ENCODE measurements at regions not wholly inside any gene's neighbourhood (a gene's known extent, or its start where the extent isn't known, plus 50 kb on each side); places are given as distances from the start of the nearest gene placed in this dataset.

GRCh38 chr3:104594491-104594890 is 772.2 kb upstream of the ALCAM start:
- Histone ChIP-seq H3K4me3 (ENCODE audit: low read length) (no peak overlapping the region), H4K20me1 (ENCODE audit: insufficient read depth) (no peaks in the 10 kb centered on the region), H3F3A (ENCODE audit: insufficient read depth, low read length, poor library complexity, severe bottlenecking) (no peaks in the 10 kb centered on the region), H3K36me3 (ENCODE audit: insufficient read depth, low read length) (no peaks in the 10 kb centered on the region), H3K9me3 (ENCODE audit: low read length) (no peaks in the 10 kb centered on the region), H3K9me2 (ENCODE audit: insufficient read depth, low read length) (no peaks in the 10 kb centered on the region), H3K4me2 (ENCODE audit: low read length) (no peak overlapping the region), H3K27ac (ENCODE audit: low read length) (no peak overlapping the region), H3K9ac (ENCODE audit: low read length) (no peak overlapping the region), H2AFZ (ENCODE audit: low read depth, low read length) (no peak overlapping the region), H3K27me3 (ENCODE audit: insufficient read depth, low read depth, low read length) (no peaks in the 10 kb centered on the region), H3K79me2 (replicated peaks; ENCODE audit: insufficient read depth, low read length) (no peaks in the 10 kb centered on the region)
- TF ChIP-seq MXI1 (conservative IDR thresholded peaks at IDR 0.05; ENCODE audit: poor library complexity, severe bottlenecking) (no peak), RAD21 (conservative IDR thresholded peaks at IDR 0.05) (no peak), SMC3 (conservative IDR thresholded peaks at IDR 0.05; ENCODE audit: poor library complexity) (no peak), EP300 (conservative IDR thresholded peaks at IDR 0.05; ENCODE audit: poor library complexity, severe bottlenecking) (no peak), REST (IDR thresholded peaks at IDR 0.05; ENCODE audit: borderline replicate concordance) (no peak), CTCF (IDR thresholded peaks at IDR 0.05; ENCODE audit: poor library complexity, severe bottlenecking) (no peak), EZH2 (IDR thresholded peaks at IDR 0.05; ENCODE audit: borderline replicate concordance, insufficient read depth, low read length, poor library complexity, severe bottlenecking) (no peak), POLR2AphosphoS5 (IDR thresholded peaks at IDR 0.05) (no peak), TAF1 (IDR thresholded peaks at IDR 0.05; ENCODE audit: low read depth) (no peak)

- H3K79me2 ChIP-seq (replicated peaks; ENCODE audit: insufficient read depth, low read length), result no peaks in the 10 kb centered on the region
- TF ChIP-seq POLR2AphosphoS5 (IDR thresholded peaks at IDR 0.05) (no peak), MXI1 (conservative IDR thresholded peaks at IDR 0.05; ENCODE audit: poor library complexity, severe bottlenecking) (no peak), EZH2 (IDR thresholded peaks at IDR 0.05; ENCODE audit: borderline replicate concordance, insufficient read depth, low read length, poor library complexity, severe bottlenecking) (no peak), REST (IDR thresholded peaks at IDR 0.05; ENCODE audit: borderline replicate concordance) (no peak), TAF1 (IDR thresholded peaks at IDR 0.05; ENCODE audit: low read depth) (no peak), SMC3 (conservative IDR thresholded peaks at IDR 0.05; ENCODE audit: poor library complexity) (no peak), RAD21 (conservative IDR thresholded peaks at IDR 0.05) (no peak), CTCF (IDR thresholded peaks at IDR 0.05; ENCODE audit: poor library complexity, severe bottlenecking) (no peak), EP300 (conservative IDR thresholded peaks at IDR 0.05; ENCODE audit: poor library complexity, severe bottlenecking) (no peak)
- H2AFZ ChIP-seq (ENCODE audit: low read depth, low read length), result no peak overlapping the region
- no peaks in the 10 kb centered on the region for H3F3A ChIP-seq (ENCODE audit: insufficient read depth, low read length, poor library complexity, severe bottlenecking)
- no peak overlapping the region for H3K4me2 ChIP-seq (ENCODE audit: low read length)
- no peak overlapping the region for H3K27ac ChIP-seq (ENCODE audit: low read length)
- H3K9ac ChIP-seq (ENCODE audit: low read length), result no peak overlapping the region
- H4K20me1 ChIP-seq (ENCODE audit: insufficient read depth), result no peaks in the 10 kb centered on the region
- no peak overlapping the region for H3K4me3 ChIP-seq (ENCODE audit: low read length)
- no peaks in the 10 kb centered on the region for H3K9me3 ChIP-seq (ENCODE audit: low read length)
- no peaks in the 10 kb centered on the region for H3K27me3 ChIP-seq (ENCODE audit: insufficient read depth, low read depth, low read length)
- no peaks in the 10 kb centered on the region for H3K36me3 ChIP-seq (ENCODE audit: insufficient read depth, low read length)
- no peaks in the 10 kb centered on the region for H3K9me2 ChIP-seq (ENCODE audit: insufficient read depth, low read length)
Measured at GRCh38 chr3:104596054-104596453, 770.7 kb upstream of the ALCAM start.
